HG03025 (cell line): ENCODE measurements at regions not wholly inside any gene's neighbourhood (a gene's known extent, or its start where the extent isn't known, plus 50 kb on each side); places are given as distances from the start of the nearest gene placed in this dataset.
A peak's percentile ranks its signal among the peaks of the same experiment; 100 is the strongest.

Source experiments
- ATAC-seq: cut with Tn5 transposase; IDR thresholded peaks from one replicate; pipeline ENCODE4 v1.9.1; 2021; ENCODE audit warnings: mild to moderate bottlenecking, moderate library complexity; ENCODE audit not compliant: unreplicated experiment, low FRiP score

- ATAC-seq: peak; percentile 63
Measured at GRCh38 chr7:16975712-16976111, 93.9 kb upstream of the AGR3 start.

GRCh38 chr7:16978358-16979244 lies 96.8 kb upstream of the AGR3 start:
- no peak for ATAC-seq

GRCh38 chr7:16980539-16980938 lies 98.8 kb upstream of the AGR3 start:
- ATAC-seq: no peak

- ATAC-seq: no peak
Measured at GRCh38 chr7:16982640-16983350, 101.0 kb upstream of the AGR3 start.

GRCh38 chr7:16984375-16984774 lies 102.6 kb upstream of the AGR3 start:
- no peak for ATAC-seq

- no peak for ATAC-seq
Measured at GRCh38 chr7:16985621-16986020, 103.8 kb upstream of the AGR3 start.

GRCh38 chr7:16986755-16987154 lies 105.0 kb upstream of the AGR3 start:
- no peak for ATAC-seq

- no peak for ATAC-seq
Measured at GRCh38 chr7:16989811-16990413, 108.1 kb upstream of the AGR3 start.

GRCh38 chr7:16991551-16991950 lies 109.8 kb upstream of the AGR3 start:
- ATAC-seq: no peak

- ATAC-seq: no peak
Measured at GRCh38 chr7:16993543-16993942, 111.8 kb upstream of the AGR3 start.

GRCh38 chr7:16998481-16999051 lies 116.8 kb upstream of the AGR3 start:
- ATAC-seq: no peak

- no peak for ATAC-seq
Measured at GRCh38 chr7:16999541-17000267, 117.9 kb upstream of the AGR3 start.

GRCh38 chr7:17005271-17005670 lies 123.5 kb upstream of the AGR3 start:
- no peak for ATAC-seq

- no peak for ATAC-seq
Measured at GRCh38 chr7:17007841-17008240, 126.1 kb upstream of the AGR3 start.

GRCh38 chr7:17009007-17009719 lies 127.4 kb upstream of the AGR3 start:
- ATAC-seq: no peak

- ATAC-seq: no peak
Measured at GRCh38 chr7:17009933-17010332, 128.2 kb upstream of the AGR3 start.

- ATAC-seq: no peak
Measured at GRCh38 chr7:17010637-17011300, 129.0 kb upstream of the AGR3 start.

- no peak for ATAC-seq
Measured at GRCh38 chr7:17013204-17013603, 131.4 kb upstream of the AGR3 start.

- ATAC-seq: no peak
Measured at GRCh38 chr7:17014686-17015085, 132.9 kb upstream of the AGR3 start.
